Ishikawa (cell line): ENCODE measurements at regions not wholly inside any gene's neighbourhood (a gene's known extent, or its start where the extent isn't known, plus 50 kb on each side); places are given as distances from the start of the nearest gene placed in this dataset.

ENCODE experiments used
- CEBPB ChIP-seq: IDR thresholded peaks from 2 replicates; pipeline ENCODE4 v1.6.1; 2012
- CREB1 ChIP-seq: IDR thresholded peaks from 2 replicates; pipeline ENCODE4 v1.6.1; 2012; ENCODE audit warnings: low read depth
- EGR1 ChIP-seq: IDR thresholded peaks from 2 replicates; pipeline ENCODE4 v1.6.1; 2012
- EP300 ChIP-seq: IDR thresholded peaks from 2 replicates; pipeline ENCODE4 v1.6.1; 2012; ENCODE audit warnings: borderline replicate concordance
- FOXM1 ChIP-seq: IDR thresholded peaks from 2 replicates; pipeline ENCODE4 v1.6.1; 2012; ENCODE audit warnings: low read depth, borderline replicate concordance
- NFIC ChIP-seq: IDR thresholded peaks from 2 replicates; pipeline ENCODE4 v1.6.1; 2012
- RAD21 ChIP-seq: IDR thresholded peaks from 2 replicates; pipeline ENCODE4 v1.6.1; 2012; ENCODE audit warnings: low read depth
- TAF1 ChIP-seq: IDR thresholded peaks from 2 replicates; pipeline ENCODE4 v1.6.1; 2012; ENCODE audit warnings: low read depth, mild to moderate bottlenecking
- TCF12 ChIP-seq: IDR thresholded peaks from 2 replicates; pipeline ENCODE4 v1.6.1; 2012; ENCODE audit warnings: low read depth
- TEAD4 ChIP-seq: IDR thresholded peaks from 2 replicates; pipeline ENCODE4 v1.6.1; 2012
- YY1 ChIP-seq: IDR thresholded peaks from 2 replicates; pipeline ENCODE4 v1.6.1; 2012; ENCODE audit warnings: low read depth
- ZBTB7A ChIP-seq: IDR thresholded peaks from 2 replicates; pipeline ENCODE4 v1.6.1; 2012; ENCODE audit warnings: low read depth
- TF ChIP-seq, protein P1 (sequence below): IDR thresholded peaks from 2 replicates; pipeline ENCODE4 v1.6.1; 2012
- TF ChIP-seq, protein P2 (sequence below): IDR thresholded peaks from 2 replicates; pipeline ENCODE4 v1.6.1; 2012; ENCODE audit warnings: low read depth, mild to moderate bottlenecking
- TF ChIP-seq, protein P3 (sequence below): IDR thresholded peaks from 2 replicates; pipeline ENCODE4 v1.6.1; 2012

DNA sequence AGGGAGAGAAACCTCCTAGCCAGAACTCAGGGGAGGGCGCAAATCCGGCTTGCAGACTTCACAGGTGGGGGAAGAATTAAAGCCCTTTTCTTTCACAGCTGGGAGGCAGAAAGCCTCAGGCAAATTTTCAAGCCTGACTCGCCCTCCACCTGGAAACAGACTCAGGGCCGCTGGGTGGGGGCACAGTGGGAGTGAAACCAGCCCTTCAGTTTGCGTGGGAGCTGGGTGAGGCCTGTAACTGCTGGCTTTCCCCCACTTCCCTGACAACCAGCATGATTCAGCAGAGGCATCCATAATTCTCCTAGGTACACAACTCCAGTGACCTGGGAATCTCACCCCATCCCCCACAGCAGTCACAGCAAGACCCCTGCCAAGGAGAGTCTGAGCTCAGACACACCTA lies 206.9 kb upstream of the INTU start:
- TF ChIP-seq, protein P1, sequence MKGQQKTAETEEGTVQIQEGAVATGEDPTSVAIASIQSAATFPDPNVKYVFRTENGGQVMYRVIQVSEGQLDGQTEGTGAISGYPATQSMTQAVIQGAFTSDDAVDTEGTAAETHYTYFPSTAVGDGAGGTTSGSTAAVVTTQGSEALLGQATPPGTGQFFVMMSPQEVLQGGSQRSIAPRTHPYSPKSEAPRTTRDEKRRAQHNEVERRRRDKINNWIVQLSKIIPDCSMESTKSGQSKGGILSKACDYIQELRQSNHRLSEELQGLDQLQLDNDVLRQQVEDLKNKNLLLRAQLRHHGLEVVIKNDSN: no peak
- TF ChIP-seq CREB1: no peak
- TF ChIP-seq, protein P2, sequence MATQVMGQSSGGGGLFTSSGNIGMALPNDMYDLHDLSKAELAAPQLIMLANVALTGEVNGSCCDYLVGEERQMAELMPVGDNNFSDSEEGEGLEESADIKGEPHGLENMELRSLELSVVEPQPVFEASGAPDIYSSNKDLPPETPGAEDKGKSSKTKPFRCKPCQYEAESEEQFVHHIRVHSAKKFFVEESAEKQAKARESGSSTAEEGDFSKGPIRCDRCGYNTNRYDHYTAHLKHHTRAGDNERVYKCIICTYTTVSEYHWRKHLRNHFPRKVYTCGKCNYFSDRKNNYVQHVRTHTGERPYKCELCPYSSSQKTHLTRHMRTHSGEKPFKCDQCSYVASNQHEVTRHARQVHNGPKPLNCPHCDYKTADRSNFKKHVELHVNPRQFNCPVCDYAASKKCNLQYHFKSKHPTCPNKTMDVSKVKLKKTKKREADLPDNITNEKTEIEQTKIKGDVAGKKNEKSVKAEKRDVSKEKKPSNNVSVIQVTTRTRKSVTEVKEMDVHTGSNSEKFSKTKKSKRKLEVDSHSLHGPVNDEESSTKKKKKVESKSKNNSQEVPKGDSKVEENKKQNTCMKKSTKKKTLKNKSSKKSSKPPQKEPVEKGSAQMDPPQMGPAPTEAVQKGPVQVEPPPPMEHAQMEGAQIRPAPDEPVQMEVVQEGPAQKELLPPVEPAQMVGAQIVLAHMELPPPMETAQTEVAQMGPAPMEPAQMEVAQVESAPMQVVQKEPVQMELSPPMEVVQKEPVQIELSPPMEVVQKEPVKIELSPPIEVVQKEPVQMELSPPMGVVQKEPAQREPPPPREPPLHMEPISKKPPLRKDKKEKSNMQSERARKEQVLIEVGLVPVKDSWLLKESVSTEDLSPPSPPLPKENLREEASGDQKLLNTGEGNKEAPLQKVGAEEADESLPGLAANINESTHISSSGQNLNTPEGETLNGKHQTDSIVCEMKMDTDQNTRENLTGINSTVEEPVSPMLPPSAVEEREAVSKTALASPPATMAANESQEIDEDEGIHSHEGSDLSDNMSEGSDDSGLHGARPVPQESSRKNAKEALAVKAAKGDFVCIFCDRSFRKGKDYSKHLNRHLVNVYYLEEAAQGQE: no peak
- no peak for TF ChIP-seq EP300
- no peak for TF ChIP-seq EGR1
- TF ChIP-seq TCF12: no peak
- no peak for TF ChIP-seq FOXM1
- TF ChIP-seq YY1: no peak
- no peak for TF ChIP-seq NFIC
- TF ChIP-seq, protein P3, sequence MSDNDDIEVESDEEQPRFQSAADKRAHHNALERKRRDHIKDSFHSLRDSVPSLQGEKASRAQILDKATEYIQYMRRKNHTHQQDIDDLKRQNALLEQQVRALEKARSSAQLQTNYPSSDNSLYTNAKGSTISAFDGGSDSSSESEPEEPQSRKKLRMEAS: no peak

DNA sequence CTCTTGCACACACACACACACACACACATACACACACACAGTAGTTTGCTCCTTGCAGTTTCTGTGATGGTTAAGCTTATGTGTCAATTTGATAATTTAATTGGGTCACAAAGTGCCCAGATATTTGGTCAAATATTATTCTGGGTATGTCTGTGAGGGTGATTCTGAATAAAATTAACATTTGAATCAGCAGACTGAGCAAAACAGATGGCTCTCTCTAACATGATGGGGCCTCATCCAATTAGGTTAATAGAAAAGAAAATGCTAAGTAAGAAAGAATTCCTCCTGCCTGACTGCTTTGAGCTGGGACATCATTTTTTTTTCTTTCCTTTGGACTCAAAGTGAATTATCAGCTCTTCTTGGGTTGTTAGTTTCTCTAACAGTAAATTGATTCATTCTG lies 191.2 kb upstream of the INTU start:
- TF ChIP-seq EP300 (no peak), TCF12 (no peak), EGR1 (no peak), CEBPB (no peak), CREB1 (no peak), FOXM1 (no peak)

DNA sequence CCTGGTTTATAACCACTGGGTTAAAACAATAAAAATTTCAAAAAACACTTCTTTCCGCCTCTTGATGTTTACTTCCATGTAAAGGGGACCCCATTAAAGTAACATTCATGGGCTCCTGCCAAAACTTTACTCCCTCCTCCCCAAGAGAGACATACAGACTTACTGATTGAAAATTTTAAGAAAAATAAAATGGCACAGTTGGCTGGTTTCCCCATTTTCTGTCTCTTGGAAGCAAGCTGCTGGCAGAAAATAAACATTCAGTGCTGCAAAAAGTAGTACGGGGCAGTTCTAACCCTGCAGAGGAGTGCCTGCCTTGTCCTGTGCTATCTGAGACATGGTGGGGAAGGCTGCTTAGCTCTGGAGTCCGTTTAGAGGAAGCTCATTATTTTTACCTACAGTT lies 187.3 kb upstream of the INTU start:
- TF ChIP-seq ZBTB7A: no peak
- TF ChIP-seq NFIC: no peak
- no peak for TF ChIP-seq TAF1
- TF ChIP-seq CREB1: no peak
- no peak for TF ChIP-seq CEBPB
- TF ChIP-seq, protein P1: no peak
- no peak for TF ChIP-seq TEAD4
- TF ChIP-seq YY1: no peak
- no peak for TF ChIP-seq EGR1
- no peak for TF ChIP-seq TCF12
- TF ChIP-seq, protein P3: no peak
- no peak for TF ChIP-seq RAD21
- no peak for TF ChIP-seq EP300
- no peak for TF ChIP-seq FOXM1
- TF ChIP-seq, protein P2: no peak

DNA sequence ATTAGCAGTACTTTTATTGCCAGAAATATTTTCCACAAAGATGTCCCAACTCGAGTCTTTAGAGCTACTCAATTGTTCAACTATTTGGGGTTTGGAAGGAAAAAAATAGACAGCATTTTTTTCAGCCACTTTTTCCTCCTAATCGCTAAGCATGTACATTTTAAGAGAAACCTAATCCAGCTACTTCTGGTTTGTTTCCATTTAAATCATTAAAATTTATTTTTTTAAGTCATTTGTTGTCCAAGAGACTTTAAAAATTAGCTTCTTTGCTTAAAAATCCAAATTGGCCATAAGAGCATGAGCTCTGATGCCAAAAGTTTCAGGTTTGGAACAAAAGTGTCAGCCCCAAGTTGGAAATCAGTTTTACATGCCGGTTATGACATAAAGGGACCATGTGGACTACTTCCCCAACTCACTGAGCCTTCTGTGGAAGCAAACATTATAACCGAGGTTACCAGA lies 186.3 kb upstream of the INTU start:
- no peak for TF ChIP-seq TEAD4
- TF ChIP-seq ZBTB7A: no peak
- no peak for TF ChIP-seq EP300
- TF ChIP-seq RAD21: no peak
- no peak for TF ChIP-seq EGR1
- TF ChIP-seq CEBPB: no peak
- TF ChIP-seq, protein P2: no peak
- no peak for TF ChIP-seq FOXM1

DNA sequence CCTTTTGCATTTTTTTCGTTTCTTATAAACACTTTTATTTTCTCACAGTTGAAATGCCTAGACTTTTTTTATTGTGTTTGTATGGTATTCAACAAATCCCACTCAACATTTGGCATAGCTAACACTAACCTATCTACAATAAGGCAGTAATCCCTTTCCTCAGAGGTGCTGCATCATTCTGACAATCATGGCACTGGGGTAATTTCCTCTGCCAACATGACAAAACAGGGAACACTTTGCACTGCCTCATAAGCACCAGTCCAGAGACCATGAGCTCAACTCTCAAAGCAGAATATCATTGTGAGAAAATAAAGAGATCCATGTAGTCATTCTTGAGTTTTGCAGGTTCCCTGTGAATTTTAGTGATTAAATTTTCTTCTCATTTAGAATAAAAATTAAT lies 183.8 kb upstream of the INTU start:
- no peak for TF ChIP-seq ZBTB7A
- TF ChIP-seq NFIC: no peak
- no peak for TF ChIP-seq TEAD4
